Heart right ventricle (tissue), 16 donors: ENCODE measurements at regions not wholly inside any gene's neighbourhood (a gene's known extent, or its start where the extent isn't known, plus 50 kb on each side); places are given as distances from the start of the nearest gene placed in this dataset.
A peak's percentile ranks its signal among the peaks of the same experiment; 100 is the strongest.

ENCODE experiments used
- ATAC-seq, 8 donors: fragments of 200-7000 bp; cut with Tn5 transposase; one replicate each; pipeline ENCODE4 v1.9.1; 2020; ENCODE audit warnings: mild to moderate bottlenecking in 8 of 8, moderate library complexity in 8 of 8, moderate number of reproducible peaks in 1 of 8
- DNase-seq, 2 donors: peaks; one replicate each; pipeline ENCODE4 v3.0.0-alpha.2; 2020
- H3K27ac ChIP-seq, 10 donors: fragments of 200-600 bp; sonication (generic) in 2 of 10; one replicate each; pipeline versions ENCODE4 v1.5.0 to v1.8.0; 2020 to 2022; ENCODE audit warnings: mild to moderate bottlenecking in 3 of 10
- H3K27me3 ChIP-seq, 7 donors: fragments of 200-600 bp; one replicate each; pipeline ENCODE4 v1.8.0; 2021 to 2022; ENCODE audit warnings: mild to moderate bottlenecking in 2 of 7
- H3K36me3 ChIP-seq, 9 donors: fragments of 200-600 bp; sonication (generic) in 1 of 9; one replicate each; pipeline versions ENCODE4 v1.5.0 to v1.8.0; 2020 to 2022; ENCODE audit warnings: mild to moderate bottlenecking in 2 of 9
- H3K4me1 ChIP-seq, 9 donors: fragments of 200-600 bp; sonication (generic) in 1 of 9; one replicate each; pipeline versions ENCODE4 v1.5.0 to v1.8.0; 2020 to 2022; ENCODE audit warnings: mild to moderate bottlenecking in 4 of 9
- H3K4me3 ChIP-seq, 10 donors: fragments of 200-600 bp; sonication (generic) in 2 of 10; one replicate each; pipeline versions ENCODE4 v1.5.0 to v1.8.0; 2020 to 2022; ENCODE audit warnings: mild to moderate bottlenecking in 7 of 10, moderate library complexity in 2 of 10
- H3K9me3 ChIP-seq, 11 donors: fragments of 200-600 bp in 10 of 11; sonication (generic) in 2 of 11; one replicate each; pipeline versions ENCODE4 v1.5.0 to v1.8.0; 2013 to 2022; ENCODE audit warnings: mild to moderate bottlenecking in 2 of 11, control low read depth in 1 of 11, moderate library complexity in 1 of 11
- WGBS, 2 donors: extraction: QIAGEN DNeasy Blood & Tissue Kit; methylation state at CpG; one replicate each; pipeline ENCODE4 v1.1.7; 2013; ENCODE audit warnings: inconsistent platforms in 1 of 2; 5-methylcytosine and 5-hydroxymethylcytosine counted together
- intact Hi-C, 10 donors: fragments of 100-400 bp; cut with DNase I; formaldehyde crosslinking; loops; one replicate each; pipeline versions ENCODE4 v1.11.1 to v1.14.2; 2022
- TF ChIP-seq, protein P1 (sequence below), 9 donors: fragments of 200-600 bp; sonication (generic) in 2 of 9; IDR thresholded peaks; one replicate each; pipeline versions ENCODE4 v1.5.0 to v1.8.0; 2021 to 2022; ENCODE audit warnings: antibody characterized with exemption in 9 of 9, mild to moderate bottlenecking in 5 of 9, moderate library complexity in 1 of 9
- donor health status: Arrhythmogenic right ventricular cardiomyopathy.
- donor health status: ischemic (EF 13 %, LVEDD 7.1; RV severe dilation, severe dysfunction).
- donor health status: healthy with polysubstance abuse.
- donor health status: DM: no; HTN: yes; CAD: no.
- donor health status: DM: no; HTN: no; CAD: no.
- donor health status: ischemic (EF 25% LVEDD 6.9; RV normal size, moderate dysfunction).
- donor health status: ischemic (EF 25% LVEDD 5.7; RV mildly dilated, moderate dysfunction).
- donor health status: healthy.
- donor health status: DM: yes; HTN: yes; CAD: no.
- donor health status: Ischemic cardiomyopathy.
- donor health status: ischemic (EF 35%, LVEDD 5.7; RV mildly dilated, moderate dysfunction).
- donor health status: nonischemic (EF 11% LVEDD 7.7; RV severe dilation, severe dysfunction).
- donor health status: DM: yes; HTN: yes; CAD: no.
- donor health status: PGD.
- donor health status: ischemic (EF 29% LVEDD 5.4; RV normal size, mild dysfunction).
- donor health status: nonischemic (EF 23%, LVEDD 6.1; RV moderate dilation, normal function).

DNA sequence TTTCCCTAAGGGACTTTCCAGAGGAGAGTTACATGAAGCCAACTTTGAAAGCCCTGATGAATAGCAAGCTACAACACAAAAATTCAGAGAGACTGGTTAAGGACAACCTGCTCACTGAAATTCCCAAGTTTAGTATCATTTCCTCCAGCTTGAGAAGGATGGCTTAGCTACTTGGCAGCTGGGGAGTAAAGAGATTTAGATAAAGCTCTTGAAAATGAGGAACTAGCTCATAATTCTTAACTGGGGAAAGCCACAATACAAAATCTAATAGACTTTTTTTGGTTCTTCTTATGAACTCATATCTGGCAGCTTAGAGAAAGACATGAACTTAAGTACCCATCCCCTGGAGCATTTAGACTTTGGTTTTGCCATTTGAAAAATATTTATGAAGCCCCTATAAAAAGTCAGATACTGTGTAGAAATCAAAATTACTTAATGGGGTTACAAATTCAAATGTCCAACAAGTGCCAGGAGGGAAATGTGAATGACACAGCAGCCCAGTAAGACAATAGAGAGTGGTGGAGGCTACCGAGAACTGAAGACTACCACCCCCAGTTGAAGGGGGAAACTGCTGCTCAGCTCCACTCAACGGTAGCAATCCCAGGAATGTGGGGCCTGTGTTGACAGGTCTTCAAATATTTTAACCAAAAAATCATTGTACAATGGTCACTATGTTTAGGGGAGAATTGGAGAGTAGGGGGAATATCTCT is 79.4 kb upstream of the ADRB2 start:
- Histone ChIP-seq H3K4me3 (no peak overlapping the region), H3K27ac (peak overlapping the region in 1 of 10 donors; percentile 28), H3K4me1 (peaks cover 0 to 44% (median 10%) of the 10 kb centered on the region in 9 donors), H3K27me3 (no peaks in the 10 kb centered on the region), H3K36me3 (no peaks in the 10 kb centered on the region), H3K9me3 (peaks cover 0 to 3% (median 0%) of the 10 kb centered on the region in 11 donors)
- 23 to 35% methylated on average over 2 of the region's 2 CpGs for WGBS, 2 donors
- intact Hi-C loops = loop anchor here in 5 of 10 donors (10.0 kb wide), 3 partner anchors 58 to 258 kb away; partner anchors contain the start of gene ADRB2 (in 2 of the 5)
- DNase-seq = no peak
- TF ChIP-seq, protein P1, sequence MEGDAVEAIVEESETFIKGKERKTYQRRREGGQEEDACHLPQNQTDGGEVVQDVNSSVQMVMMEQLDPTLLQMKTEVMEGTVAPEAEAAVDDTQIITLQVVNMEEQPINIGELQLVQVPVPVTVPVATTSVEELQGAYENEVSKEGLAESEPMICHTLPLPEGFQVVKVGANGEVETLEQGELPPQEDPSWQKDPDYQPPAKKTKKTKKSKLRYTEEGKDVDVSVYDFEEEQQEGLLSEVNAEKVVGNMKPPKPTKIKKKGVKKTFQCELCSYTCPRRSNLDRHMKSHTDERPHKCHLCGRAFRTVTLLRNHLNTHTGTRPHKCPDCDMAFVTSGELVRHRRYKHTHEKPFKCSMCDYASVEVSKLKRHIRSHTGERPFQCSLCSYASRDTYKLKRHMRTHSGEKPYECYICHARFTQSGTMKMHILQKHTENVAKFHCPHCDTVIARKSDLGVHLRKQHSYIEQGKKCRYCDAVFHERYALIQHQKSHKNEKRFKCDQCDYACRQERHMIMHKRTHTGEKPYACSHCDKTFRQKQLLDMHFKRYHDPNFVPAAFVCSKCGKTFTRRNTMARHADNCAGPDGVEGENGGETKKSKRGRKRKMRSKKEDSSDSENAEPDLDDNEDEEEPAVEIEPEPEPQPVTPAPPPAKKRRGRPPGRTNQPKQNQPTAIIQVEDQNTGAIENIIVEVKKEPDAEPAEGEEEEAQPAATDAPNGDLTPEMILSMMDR (IDR thresholded peaks at IDR 0.05) = no peak
- no peak for ATAC-seq

DNA sequence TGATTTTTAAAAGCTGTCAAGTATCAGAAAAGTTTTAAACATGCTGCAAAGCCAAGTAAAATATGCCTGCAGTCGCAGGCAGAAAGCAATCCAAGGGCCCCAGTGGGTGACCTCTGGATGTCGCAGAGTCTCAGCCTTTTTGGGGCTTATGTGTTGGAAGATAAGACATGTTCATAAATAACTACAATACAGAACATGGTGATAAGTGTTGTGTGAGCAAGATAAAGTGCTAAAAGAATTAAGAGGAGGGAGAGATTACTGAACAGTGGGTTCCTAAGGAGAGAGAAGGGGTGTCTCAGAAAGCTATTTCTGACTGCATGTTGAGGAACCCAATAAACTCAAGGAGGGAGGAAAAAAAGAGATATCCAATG is 78.9 kb upstream of the ADRB2 start:
- no peaks in the 10 kb centered on the region for H3K36me3 ChIP-seq
- H3K4me1 ChIP-seq = peaks cover 0 to 44% (median 9%) of the 10 kb centered on the region in 9 donors
- no peak overlapping the region for H3K4me3 ChIP-seq
- intact Hi-C loops = loop anchor here in 5 of 10 donors (10.0 kb wide), 3 partner anchors 57 to 257 kb away; partner anchors contain the start of gene ADRB2 (in 2 of the 5)
- ATAC-seq = peak in 1 of 8 donors; percentile 38
- TF ChIP-seq, protein P1 (IDR thresholded peaks at IDR 0.05) = no peak
- 14 to 44% methylated on average over 2 of the region's 2 CpGs for WGBS, 2 donors
- H3K27me3 ChIP-seq = no peaks in the 10 kb centered on the region
- peak overlapping the region in 1 of 10 donors; percentile 28 for H3K27ac ChIP-seq
- peaks cover 0 to 3% (median 0%) of the 10 kb centered on the region in 11 donors for H3K9me3 ChIP-seq
- no peak for DNase-seq

DNA sequence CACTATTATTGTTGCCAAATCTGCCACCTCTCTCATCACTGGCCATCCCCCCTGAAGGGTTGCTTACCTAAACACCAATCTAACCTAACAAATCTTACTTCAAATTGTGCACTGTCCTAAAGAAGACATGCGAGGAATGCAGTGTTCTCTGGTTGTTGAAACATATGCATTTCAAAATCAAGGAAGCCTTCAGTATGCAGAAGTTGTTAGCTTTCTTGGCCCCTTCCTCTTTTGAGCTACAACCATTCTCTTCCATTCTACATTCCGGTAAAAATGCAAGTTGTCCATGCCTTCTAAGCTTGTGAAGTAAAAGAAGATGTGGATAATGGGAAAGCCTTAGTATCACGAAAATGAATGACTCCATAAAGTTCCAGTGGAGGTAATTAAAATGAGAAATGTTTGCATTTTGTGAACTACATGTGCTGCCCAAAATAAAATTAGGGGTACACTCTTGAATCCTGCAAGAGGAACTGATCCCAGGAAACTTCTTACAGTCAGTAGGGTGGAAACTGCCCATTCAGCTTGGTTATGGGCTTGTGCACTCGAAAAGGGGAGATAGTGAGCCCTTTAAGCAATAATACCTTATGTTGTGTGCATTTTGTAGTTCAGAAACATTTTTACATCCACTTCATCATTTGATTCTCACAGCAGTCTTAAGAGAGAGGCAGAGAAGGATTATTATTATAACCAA is 77.6 kb upstream of the ADRB2 start:
- ATAC-seq = peak in 3 of 8 donors; percentile 33 to 58 (median 37)
- intact Hi-C loops = loop anchor here in 5 of 10 donors (10.0 kb wide), 3 partner anchors 56 to 256 kb away; partner anchors contain the start of gene ADRB2 (in 2 of the 5)
- no peak for DNase-seq

DNA sequence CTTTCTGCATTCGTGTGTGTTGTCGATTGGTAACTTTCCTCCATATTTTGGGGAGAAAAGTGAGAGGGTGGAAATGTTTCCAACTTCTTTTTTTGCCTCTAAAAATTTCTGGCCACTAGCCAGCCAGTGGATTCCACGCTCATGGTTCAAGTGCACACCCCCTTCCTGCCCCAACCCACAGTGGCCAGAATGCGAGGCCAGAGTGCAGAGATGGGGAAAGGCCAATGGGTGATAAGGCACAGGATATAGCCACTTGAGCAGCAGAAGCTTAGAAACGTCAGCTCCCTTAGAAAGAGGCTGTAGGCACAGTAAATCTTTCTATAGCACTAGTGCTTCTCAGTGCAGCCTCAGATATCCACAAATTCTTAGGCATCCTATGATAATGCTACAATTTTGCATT is 75.8 kb upstream of the ADRB2 start:
- Histone ChIP-seq H3K27ac (no peak overlapping the region), H3K4me3 (no peak overlapping the region), H3K36me3 (no peaks in the 10 kb centered on the region), H3K4me1 (peaks cover 0 to 44% (median 9%) of the 10 kb centered on the region in 9 donors), H3K27me3 (no peaks in the 10 kb centered on the region), H3K9me3 (peaks cover 0 to 26% (median 0%) of the 10 kb centered on the region in 11 donors)
- DNase-seq (no peak), ATAC-seq (no peak)
- TF ChIP-seq, protein P1 (IDR thresholded peaks at IDR 0.05) = no peak
- intact Hi-C loops = loop anchor here in 1 of 10 donors (5.0 kb wide), 1 partner anchor 67 kb away; no protein-coding TSS in a partner anchor
- WGBS, 2 donors = 49 to 52% methylated on average over 5 of the region's 5 CpGs

More for the DNA sequence above, 77.6 kb upstream of the ADRB2 start:
- H3K4me3 ChIP-seq = no peak overlapping the region
- peaks cover 0 to 13% (median 0%) of the 10 kb centered on the region in 11 donors for H3K9me3 ChIP-seq
- H3K27ac ChIP-seq = peak overlapping the region in 1 of 10 donors; percentile 42
- no peaks in the 10 kb centered on the region for H3K27me3 ChIP-seq
- TF ChIP-seq, protein P1 (IDR thresholded peaks at IDR 0.05) = no peak
- no peaks in the 10 kb centered on the region for H3K36me3 ChIP-seq
- peaks cover 0 to 44% (median 9%) of the 10 kb centered on the region in 9 donors for H3K4me1 ChIP-seq
- WGBS, 2 donors = 91% methylated on average over 4 of the region's 4 CpGs
